HepG2 (cell line): ENCODE measurements at regions not wholly inside any gene's neighbourhood (a gene's known extent, or its start where the extent isn't known, plus 50 kb on each side); places are given as distances from the start of the nearest gene placed in this dataset.

ENCODE experiments used
- MIER2 ChIP-seq: IDR thresholded peaks from 2 replicates; pipeline ENCODE4 v1.6.1; 2016; ENCODE audit warnings: missing biosample characterization, missing genetic modification reagents
- NFRKB ChIP-seq: fragments of 450-650 bp; IDR thresholded peaks from 2 replicates; pipeline ENCODE4 v1.6.1; 2017
- TF ChIP-seq, protein P1 (sequence below): sonication (generic); formaldehyde crosslinking; IDR thresholded peaks from 2 replicates; pipeline ENCODE4 v1.5.0; 2020; ENCODE audit warnings: mild to moderate bottlenecking, missing genetic modification reagents, moderate library complexity
- TF ChIP-seq, protein P2 (sequence below): IDR thresholded peaks from 2 replicates; pipeline ENCODE4 v1.6.1; 2016; ENCODE audit warnings: low read depth

DNA sequence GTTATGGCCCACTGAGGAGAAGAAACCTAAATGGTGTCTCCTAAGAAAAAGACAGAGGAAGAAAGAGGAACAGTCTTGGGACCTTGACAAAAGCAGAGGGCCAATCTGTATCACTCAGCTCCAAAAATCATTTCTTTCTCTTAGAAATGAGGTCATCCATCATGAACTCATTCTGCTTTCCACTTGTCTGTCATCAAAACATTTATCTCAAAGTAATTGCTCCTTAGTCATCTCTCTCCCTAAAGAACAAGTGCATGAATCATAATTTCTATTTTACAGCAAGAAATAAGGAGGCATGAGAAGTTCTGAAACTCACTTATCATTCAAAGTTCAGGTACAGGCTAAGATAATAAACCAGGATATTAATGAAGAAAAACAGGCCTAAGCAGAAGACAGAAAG lies 375.6 kb downstream of the KCNA4 start:
- TF ChIP-seq, protein P1, sequence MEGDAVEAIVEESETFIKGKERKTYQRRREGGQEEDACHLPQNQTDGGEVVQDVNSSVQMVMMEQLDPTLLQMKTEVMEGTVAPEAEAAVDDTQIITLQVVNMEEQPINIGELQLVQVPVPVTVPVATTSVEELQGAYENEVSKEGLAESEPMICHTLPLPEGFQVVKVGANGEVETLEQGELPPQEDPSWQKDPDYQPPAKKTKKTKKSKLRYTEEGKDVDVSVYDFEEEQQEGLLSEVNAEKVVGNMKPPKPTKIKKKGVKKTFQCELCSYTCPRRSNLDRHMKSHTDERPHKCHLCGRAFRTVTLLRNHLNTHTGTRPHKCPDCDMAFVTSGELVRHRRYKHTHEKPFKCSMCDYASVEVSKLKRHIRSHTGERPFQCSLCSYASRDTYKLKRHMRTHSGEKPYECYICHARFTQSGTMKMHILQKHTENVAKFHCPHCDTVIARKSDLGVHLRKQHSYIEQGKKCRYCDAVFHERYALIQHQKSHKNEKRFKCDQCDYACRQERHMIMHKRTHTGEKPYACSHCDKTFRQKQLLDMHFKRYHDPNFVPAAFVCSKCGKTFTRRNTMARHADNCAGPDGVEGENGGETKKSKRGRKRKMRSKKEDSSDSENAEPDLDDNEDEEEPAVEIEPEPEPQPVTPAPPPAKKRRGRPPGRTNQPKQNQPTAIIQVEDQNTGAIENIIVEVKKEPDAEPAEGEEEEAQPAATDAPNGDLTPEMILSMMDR (CRISPR knock-in tag), result no peak
- TF ChIP-seq, protein P2, sequence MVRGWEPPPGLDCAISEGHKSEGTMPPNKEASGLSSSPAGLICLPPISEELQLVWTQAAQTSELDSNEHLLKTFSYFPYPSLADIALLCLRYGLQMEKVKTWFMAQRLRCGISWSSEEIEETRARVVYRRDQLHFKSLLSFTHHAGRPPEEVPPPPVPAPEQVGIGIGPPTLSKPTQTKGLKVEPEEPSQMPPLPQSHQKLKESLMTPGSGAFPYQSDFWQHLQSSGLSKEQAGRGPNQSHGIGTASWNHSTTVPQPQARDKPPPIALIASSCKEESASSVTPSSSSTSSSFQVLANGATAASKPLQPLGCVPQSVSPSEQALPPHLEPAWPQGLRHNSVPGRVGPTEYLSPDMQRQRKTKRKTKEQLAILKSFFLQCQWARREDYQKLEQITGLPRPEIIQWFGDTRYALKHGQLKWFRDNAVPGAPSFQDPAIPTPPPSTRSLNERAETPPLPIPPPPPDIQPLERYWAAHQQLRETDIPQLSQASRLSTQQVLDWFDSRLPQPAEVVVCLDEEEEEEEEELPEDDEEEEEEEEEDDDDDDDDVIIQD (CRISPR knock-in tag), result no peak
- TF ChIP-seq MIER2 (CRISPR knock-in tag) (no peak), NFRKB (no peak)
